Loucy (cell line): ENCODE measurements at regions not wholly inside any gene's neighbourhood (a gene's known extent, or its start where the extent isn't known, plus 50 kb on each side); places are given as distances from the start of the nearest gene placed in this dataset.

Source experiments
- EZH2phosphoT487 ChIP-seq: fragments of 200-600 bp; IDR thresholded peaks from 2 replicates; pipeline ENCODE4 v1.6.1; 2018; ENCODE audit warnings: antibody characterized with exemption, mild to moderate bottlenecking, moderate library complexity, borderline replicate concordance
- TF ChIP-seq, protein P1 (sequence below): fragments of 200-600 bp; sonication (generic); conservative IDR thresholded peaks from 2 replicates; pipeline ENCODE4 v1.5.1; 2014; ENCODE audit warnings: mild to moderate bottlenecking, antibody characterized with exemption, low read length

DNA sequence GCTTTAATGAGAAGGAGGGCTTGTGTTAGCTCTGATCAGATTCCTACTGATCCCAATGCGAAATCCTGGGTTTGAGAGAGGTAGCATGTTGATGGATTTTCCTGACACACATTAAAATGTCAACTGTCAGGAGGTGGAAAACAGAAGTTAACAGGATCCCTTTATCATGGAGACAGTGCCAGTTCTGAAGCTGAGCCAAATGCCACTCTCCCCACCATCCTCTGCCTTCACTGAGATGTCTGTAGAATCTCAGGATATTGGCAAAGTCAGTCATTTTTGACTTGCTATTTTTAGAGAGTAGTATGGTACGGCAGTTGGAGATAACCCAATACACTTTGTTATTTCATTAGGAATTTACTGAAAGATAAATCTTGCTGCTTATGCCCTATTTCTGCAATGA, 1816.2 kb upstream of the FLRT2 start:
- TF ChIP-seq, protein P1, sequence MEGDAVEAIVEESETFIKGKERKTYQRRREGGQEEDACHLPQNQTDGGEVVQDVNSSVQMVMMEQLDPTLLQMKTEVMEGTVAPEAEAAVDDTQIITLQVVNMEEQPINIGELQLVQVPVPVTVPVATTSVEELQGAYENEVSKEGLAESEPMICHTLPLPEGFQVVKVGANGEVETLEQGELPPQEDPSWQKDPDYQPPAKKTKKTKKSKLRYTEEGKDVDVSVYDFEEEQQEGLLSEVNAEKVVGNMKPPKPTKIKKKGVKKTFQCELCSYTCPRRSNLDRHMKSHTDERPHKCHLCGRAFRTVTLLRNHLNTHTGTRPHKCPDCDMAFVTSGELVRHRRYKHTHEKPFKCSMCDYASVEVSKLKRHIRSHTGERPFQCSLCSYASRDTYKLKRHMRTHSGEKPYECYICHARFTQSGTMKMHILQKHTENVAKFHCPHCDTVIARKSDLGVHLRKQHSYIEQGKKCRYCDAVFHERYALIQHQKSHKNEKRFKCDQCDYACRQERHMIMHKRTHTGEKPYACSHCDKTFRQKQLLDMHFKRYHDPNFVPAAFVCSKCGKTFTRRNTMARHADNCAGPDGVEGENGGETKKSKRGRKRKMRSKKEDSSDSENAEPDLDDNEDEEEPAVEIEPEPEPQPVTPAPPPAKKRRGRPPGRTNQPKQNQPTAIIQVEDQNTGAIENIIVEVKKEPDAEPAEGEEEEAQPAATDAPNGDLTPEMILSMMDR, result no peak
- no peak for TF ChIP-seq EZH2phosphoT487
